AG08395 (cell line): ENCODE measurements at regions not wholly inside any gene's neighbourhood (a gene's known extent, or its start where the extent isn't known, plus 50 kb on each side); places are given as distances from the start of the nearest gene placed in this dataset.
"Not testable (repeated sequence)": the region's sequence is repeated elsewhere in the genome, so short reads cannot be mapped to it uniquely, and the experiment has no call there.

Experiments used
- DNase-seq: peaks from one replicate; pipeline ENCODE4 v3.0.0; 2012; ENCODE audit warnings: mixed read lengths, low spot score

- DNase-seq: no peak
Observed at GRCh38 chrX:147468600-147468999, 443.1 kb upstream of the FMR1 start.

GRCh38 chrX:147476008-147476407 is 435.7 kb upstream of the FMR1 start:
- DNase-seq: no peak

GRCh38 chrX:147478899-147479298 is 432.8 kb upstream of the FMR1 start:
- no peak for DNase-seq

DNA sequence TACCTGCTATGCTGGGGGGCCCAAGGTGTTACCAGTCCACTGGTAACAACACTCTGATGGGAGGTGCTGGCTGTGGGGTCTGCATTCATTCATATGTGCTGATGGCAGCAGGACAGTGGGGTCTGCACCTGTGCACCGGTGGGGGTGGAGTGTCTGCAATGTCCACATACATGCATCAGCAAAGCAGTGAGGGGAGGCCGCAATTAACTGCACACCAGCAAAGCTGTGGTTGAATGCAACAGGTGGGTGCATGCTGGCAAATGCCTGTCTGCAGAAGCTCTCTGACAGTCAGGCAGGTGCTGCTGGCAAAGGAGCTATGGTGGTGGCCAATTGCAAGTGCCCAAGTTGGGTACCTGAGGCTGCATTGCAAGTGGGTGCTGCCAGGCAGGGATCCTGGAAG is 426.5 kb upstream of the FMR1 start:
- DNase-seq: no peak

- no peak for DNase-seq
Observed at GRCh38 chrX:147494365-147494764, 417.4 kb upstream of the FMR1 start.

- no peak for DNase-seq
Observed at GRCh38 chrX:147498796-147499195, 412.9 kb upstream of the FMR1 start.

DNA sequence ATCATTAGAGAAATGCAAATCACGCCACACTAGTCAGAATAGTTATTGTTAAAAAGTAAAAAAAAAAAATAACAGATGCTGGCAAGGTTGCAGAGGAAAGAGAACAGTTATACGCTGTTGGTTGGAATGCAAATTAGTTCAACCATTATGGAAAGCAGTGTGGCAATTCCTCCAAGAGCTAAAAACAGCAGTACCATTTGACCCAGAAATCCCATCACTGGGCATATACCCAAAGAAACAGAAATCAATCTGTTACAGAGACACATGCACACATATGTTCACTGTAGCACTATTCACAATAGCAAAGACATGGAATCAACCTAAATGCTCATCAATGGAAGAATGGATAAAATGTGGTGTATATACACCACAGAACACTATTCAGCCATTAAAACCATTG is 388.7 kb upstream of the FMR1 start:
- DNase-seq: no peak

GRCh38 chrX:147533426-147533825 is 378.3 kb upstream of the FMR1 start:
- no peak for DNase-seq

- DNase-seq: no peak
Observed at GRCh38 chrX:147537172-147537571, 374.5 kb upstream of the FMR1 start.

- DNase-seq: not testable (repeated sequence)
Observed at GRCh38 chrX:147548023-147548422, 363.7 kb upstream of the FMR1 start.

- DNase-seq: no peak
Observed at GRCh38 chrX:147550217-147550616, 361.5 kb upstream of the FMR1 start.

- DNase-seq: no peak
Observed at GRCh38 chrX:147559191-147559590, 352.5 kb upstream of the FMR1 start.

DNA sequence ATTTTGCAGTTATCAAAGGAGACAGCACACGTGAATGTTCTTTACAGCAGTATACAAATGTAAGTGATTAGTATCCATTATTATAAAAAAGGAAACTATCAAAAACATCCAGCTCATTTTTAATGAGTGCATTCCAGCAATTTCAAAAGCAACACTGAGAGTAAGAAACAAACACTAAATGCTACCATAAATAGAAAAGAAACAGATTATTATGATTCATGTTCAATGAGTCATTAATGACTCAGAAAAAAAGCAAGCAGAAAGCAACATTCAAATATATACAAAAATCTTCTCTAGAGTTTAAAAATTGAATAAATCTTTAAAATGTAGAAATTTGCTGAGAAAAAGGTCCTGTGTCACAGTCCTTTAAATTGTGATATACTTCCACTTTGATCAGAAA is 346.5 kb upstream of the FMR1 start:
- peak; percentile 4 for DNase-seq

DNA sequence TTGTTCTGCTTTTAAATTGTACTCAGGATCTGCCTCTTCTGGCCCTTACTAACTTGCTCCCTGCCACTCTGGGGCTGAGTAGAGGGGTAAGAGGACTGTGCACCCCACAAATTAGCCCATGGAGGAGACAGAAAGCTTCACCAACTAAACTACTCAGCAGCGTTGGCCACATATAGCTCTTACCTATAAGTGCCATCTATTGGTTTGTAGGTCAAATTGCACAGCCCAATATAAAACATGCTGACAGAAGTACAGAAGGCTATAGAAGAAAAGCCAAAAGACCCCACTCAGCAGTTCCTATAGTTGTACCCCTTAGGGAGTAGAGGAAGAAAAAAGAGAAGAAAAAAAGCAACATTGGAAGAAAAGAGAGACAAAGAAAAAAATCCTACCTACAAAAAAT is 341.2 kb upstream of the FMR1 start:
- DNase-seq: no peak

DNA sequence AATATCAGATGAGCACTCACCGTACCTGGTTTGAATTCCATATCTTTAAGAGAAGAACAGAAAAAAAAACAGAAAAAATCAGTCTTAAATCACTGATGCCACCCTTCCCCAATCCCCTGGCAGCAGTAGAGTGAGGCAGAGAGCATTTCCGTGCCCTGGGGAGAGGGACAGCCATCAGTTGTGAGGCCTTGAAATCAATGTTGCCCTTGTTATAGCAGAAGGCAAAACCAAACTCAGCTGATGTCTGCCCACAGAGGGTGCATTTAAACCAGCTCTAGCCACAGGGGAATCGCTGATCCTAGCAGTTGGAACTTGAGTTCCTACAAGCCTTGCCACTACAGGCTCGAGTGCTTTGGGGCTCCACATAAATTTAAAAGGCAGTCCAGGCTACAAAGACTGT is 338.5 kb upstream of the FMR1 start:
- DNase-seq: no peak

DNA sequence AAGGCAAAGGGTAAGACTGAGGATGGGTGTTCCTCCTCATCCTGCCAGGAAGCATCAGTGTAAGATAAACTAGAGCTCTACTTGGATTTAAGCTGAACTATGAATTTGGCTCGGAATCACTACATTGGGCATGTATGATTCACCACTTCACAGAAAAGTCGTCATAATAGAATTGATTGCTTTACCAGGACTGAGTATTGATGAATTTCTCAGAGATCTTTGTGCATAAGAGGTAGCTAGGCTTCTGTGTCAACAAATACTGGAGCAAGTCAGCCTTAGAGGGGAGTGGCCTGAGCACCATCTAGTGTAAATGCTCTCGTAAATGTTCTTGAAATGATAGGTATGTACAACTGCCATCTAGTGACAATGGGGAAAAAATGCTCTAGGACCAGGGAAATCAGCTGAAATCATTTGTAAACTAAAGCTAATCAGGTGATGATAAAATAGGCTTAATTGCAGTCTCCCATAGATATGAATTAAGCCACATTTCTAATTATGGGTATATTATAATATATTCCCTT is 309.5 kb upstream of the FMR1 start:
- DNase-seq: no peak

DNA sequence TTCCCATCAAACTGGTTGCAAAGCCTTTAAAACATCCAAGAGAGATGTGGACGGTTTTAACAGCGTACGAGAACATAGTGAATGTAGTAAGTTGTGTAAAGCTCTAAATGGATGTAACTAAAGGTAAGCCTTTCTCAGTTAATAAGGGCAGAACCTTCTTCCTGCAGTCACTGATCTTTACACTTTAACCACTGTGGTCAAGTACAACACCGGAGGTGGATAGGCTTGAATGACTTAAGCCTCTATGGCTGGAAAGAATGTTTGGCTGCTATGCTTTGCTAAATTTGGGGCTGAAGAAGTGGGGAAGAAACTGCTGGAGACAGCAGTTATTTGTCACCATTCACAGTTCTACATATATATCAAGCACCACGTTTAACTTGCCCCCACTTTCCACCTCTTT is 285.1 kb upstream of the FMR1 start:
- no peak for DNase-seq

DNA sequence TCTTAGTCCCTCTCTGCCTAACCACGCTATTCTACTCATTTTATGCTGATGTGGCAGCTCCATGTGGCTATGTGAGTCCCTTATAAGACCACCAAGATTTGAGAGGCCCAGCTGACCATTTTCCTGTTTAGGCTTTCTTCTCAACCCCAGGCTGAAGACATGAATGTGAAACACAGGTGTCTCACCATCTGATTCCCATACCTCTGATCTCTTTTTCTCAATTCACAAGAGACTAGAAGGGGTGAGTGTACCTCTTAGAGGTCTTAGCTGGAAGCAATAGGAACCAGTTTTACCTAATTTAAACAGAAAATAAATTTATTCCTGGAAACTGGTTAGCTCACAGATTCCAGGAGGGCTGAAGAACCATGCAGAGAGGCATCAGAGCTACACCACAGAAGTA is 276.5 kb upstream of the FMR1 start:
- no peak for DNase-seq

DNA sequence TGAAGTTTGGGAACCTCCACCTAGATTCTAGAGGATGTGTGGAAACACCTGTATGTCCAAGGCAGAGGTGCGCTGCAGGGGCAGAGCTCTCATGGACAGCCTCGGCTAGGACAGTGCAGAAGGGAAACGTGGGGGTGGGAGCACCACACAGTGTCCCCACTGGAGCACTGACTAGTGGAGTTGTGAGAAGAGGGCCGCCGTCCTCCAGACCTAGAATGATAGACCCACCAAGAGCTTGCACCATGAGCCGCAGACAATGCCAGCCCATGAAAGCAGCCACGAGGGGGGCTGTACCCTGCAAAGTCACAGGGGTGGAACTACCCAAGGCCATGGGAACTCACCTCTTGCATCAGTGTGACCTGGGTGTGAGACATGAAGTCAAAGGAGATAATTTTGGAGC is 274.5 kb upstream of the FMR1 start:
- DNase-seq: no peak

GRCh38 chrX:147646949-147647723 is 264.6 kb upstream of the FMR1 start:
- DNase-seq: no peak

GRCh38 chrX:147675819-147676218 is 235.9 kb upstream of the FMR1 start:
- no peak for DNase-seq

DNA sequence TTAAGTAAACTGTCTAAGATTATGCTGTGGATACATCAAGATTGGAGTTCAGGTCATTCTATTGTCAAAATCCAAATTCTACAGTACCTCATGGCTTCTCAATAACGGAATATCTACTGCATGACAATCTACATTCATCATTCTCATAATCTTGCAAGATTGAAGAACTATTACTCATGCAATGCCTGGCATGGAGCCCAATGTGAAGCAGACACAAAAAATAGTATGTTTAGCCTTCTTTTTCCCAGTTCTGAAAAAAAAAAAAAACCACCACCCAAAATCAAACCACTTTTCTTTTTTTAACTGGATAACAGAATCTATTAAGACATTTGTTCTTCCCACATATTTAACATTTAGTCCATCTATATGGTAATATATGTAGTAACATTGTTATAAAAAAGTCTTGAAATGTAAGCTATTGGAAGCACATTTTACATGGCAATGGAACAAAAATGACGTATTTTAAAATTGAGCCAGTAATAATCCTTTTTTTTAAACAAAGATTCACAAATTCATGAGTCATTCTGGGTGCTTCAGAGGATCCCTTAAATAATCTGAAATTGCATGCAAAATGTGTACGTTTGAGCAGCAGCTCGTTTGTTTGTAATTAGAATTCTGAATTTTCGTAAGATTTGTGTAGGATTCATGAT is 232.2 kb upstream of the FMR1 start:
- no peak for DNase-seq

DNA sequence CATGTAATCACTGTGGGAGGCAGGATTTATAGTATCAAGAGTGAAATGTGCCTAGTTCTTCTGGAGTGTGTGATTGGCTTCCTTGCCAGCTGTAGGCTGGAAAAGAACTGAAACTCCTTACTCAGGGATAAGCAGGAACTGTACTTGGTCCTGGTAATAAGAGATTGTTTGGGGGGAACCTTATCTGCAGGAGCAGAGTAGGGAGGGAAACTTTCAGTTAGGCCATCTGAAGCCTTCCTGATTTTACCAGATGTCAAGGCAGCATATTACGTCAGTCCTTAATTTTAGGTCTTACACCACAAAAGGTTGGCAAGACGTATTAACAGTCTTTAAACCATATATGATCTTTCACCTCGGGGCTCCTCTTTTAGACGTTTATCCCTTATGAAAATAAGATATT is 231.5 kb upstream of the FMR1 start:
- no peak for DNase-seq

GRCh38 chrX:147693511-147693910 is 218.2 kb upstream of the FMR1 start:
- DNase-seq: no peak
